Neural progenitor cell (in vitro differentiated cells): ENCODE measurements at regions not wholly inside any gene's neighbourhood (a gene's known extent, or its start where the extent isn't known, plus 50 kb on each side); places are given as distances from the start of the nearest gene placed in this dataset.

Experiments
- EZH2 ChIP-seq: fragments of 200-600 bp; sonication (generic); IDR thresholded peaks from 2 replicates; pipeline ENCODE4 v1.6.1; 2017; ENCODE audit warnings: antibody characterized with exemption, mild to moderate bottlenecking, moderate library complexity
- TF ChIP-seq, protein P1 (sequence below): fragments of 200-600 bp; sonication (generic); IDR thresholded peaks from 2 replicates; pipeline ENCODE4 v1.5.1; 2017; ENCODE audit warnings: antibody characterized with exemption, mild to moderate bottlenecking

DNA sequence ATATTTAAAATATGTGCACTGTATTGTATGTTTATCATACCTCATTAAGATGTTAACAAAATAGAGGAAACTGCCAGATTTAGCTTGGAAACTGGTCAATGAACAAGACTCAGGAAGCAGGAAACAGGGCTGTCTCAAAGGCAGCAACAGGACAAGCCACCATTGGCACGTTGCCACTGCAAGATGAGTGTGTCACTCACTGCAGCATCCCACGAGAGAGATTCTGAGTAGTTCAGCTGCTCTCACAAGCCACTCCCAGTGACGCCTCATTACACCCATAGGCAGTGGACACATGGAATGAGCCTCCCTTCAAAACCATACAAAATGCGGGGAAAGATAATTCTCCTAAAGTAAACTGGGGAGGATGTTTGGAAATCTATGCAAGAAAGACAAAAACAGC is 181.9 kb upstream of the DLGAP1 start:
- TF ChIP-seq EZH2 = no peak
- TF ChIP-seq, protein P1, sequence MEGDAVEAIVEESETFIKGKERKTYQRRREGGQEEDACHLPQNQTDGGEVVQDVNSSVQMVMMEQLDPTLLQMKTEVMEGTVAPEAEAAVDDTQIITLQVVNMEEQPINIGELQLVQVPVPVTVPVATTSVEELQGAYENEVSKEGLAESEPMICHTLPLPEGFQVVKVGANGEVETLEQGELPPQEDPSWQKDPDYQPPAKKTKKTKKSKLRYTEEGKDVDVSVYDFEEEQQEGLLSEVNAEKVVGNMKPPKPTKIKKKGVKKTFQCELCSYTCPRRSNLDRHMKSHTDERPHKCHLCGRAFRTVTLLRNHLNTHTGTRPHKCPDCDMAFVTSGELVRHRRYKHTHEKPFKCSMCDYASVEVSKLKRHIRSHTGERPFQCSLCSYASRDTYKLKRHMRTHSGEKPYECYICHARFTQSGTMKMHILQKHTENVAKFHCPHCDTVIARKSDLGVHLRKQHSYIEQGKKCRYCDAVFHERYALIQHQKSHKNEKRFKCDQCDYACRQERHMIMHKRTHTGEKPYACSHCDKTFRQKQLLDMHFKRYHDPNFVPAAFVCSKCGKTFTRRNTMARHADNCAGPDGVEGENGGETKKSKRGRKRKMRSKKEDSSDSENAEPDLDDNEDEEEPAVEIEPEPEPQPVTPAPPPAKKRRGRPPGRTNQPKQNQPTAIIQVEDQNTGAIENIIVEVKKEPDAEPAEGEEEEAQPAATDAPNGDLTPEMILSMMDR = no peak
